ENCODE measurements at regions not wholly inside any gene's neighbourhood (a gene's known extent, or its start where the extent isn't known, plus 50 kb on each side); places are given as distances from the start of the nearest gene placed in this dataset.

DNA sequence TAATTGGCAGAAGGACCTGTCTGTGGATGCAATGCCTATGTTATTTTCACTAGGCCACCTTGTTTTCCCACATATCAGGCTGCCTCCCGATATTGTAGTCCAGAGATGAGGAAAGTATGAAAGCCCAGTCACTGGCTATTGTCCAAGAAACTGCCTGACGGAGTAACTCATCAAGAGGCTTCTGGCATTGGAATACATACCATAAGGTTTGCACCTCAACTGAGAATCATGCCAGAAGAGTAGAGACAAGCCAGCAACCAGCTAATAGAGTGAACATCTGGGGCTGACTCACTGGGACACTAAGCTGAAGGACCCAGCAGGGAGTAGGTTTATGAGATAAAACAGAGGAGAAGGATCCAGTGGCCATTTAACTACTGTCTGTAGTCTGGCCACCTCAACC is 137.2 kb upstream of the FST start:
- TF ChIP-seq, protein P1, sequence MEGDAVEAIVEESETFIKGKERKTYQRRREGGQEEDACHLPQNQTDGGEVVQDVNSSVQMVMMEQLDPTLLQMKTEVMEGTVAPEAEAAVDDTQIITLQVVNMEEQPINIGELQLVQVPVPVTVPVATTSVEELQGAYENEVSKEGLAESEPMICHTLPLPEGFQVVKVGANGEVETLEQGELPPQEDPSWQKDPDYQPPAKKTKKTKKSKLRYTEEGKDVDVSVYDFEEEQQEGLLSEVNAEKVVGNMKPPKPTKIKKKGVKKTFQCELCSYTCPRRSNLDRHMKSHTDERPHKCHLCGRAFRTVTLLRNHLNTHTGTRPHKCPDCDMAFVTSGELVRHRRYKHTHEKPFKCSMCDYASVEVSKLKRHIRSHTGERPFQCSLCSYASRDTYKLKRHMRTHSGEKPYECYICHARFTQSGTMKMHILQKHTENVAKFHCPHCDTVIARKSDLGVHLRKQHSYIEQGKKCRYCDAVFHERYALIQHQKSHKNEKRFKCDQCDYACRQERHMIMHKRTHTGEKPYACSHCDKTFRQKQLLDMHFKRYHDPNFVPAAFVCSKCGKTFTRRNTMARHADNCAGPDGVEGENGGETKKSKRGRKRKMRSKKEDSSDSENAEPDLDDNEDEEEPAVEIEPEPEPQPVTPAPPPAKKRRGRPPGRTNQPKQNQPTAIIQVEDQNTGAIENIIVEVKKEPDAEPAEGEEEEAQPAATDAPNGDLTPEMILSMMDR (IDR thresholded peaks at IDR 0.05): no peak
- no peak for TF ChIP-seq POLR2AphosphoS5 (IDR thresholded peaks at IDR 0.05)
- no peak for TF ChIP-seq POLR2A (IDR thresholded peaks at IDR 0.05)

Data from breast epithelium (tissue), 3 donors.